ENCODE measurements at regions not wholly inside any gene's neighbourhood (a gene's known extent, or its start where the extent isn't known, plus 50 kb on each side); places are given as distances from the start of the nearest gene placed in this dataset.
"Not testable (repeated sequence)": the region's sequence is repeated elsewhere in the genome, so short reads cannot be mapped to it uniquely, and the experiment has no call there.

GRCh38 chr15:38810686-38811085, 246.1 kb upstream of the RASGRP1 start:
- no peak for DNase-seq (ENCODE audit: low read depth, low spot score)

- not testable (repeated sequence) for DNase-seq (ENCODE audit: low read depth, low spot score)
Observed at GRCh38 chr15:38814254-38814653, 249.6 kb upstream of the RASGRP1 start.

GRCh38 chr15:38814891-38815290, 250.3 kb upstream of the RASGRP1 start:
- no peak for DNase-seq (ENCODE audit: low read depth, low spot score)

- DNase-seq (ENCODE audit: low read depth, low spot score) = peak; percentile 42
Observed at GRCh38 chr15:38817427-38818156, 253.0 kb upstream of the RASGRP1 start.

GRCh38 chr15:38818157-38818790, 253.7 kb upstream of the RASGRP1 start:
- no peak for DNase-seq (ENCODE audit: low read depth, low spot score)

- DNase-seq (ENCODE audit: low read depth, low spot score) = no peak
Observed at GRCh38 chr15:38819387-38819950, 254.9 kb upstream of the RASGRP1 start.

- no peak for DNase-seq (ENCODE audit: low read depth, low spot score)
Observed at GRCh38 chr15:38823263-38823662, 258.6 kb upstream of the RASGRP1 start.

- DNase-seq (ENCODE audit: low read depth, low spot score) = no peak
Observed at GRCh38 chr15:38824719-38825118, 260.1 kb upstream of the RASGRP1 start.

GRCh38 chr15:38826880-38827279, 262.3 kb upstream of the RASGRP1 start:
- no peak for DNase-seq (ENCODE audit: low read depth, low spot score)

- DNase-seq (ENCODE audit: low read depth, low spot score) = no peak
Observed at GRCh38 chr15:38828031-38828532, 263.5 kb upstream of the RASGRP1 start.

- no peak for DNase-seq (ENCODE audit: low read depth, low spot score)
Observed at GRCh38 chr15:38829086-38829485, 264.5 kb upstream of the RASGRP1 start.

GRCh38 chr15:38842226-38842625, 277.6 kb upstream of the RASGRP1 start:
- no peak for DNase-seq (ENCODE audit: low read depth, low spot score)

- no peak for DNase-seq (ENCODE audit: low read depth, low spot score)
Observed at GRCh38 chr15:38843051-38843501, 278.5 kb upstream of the RASGRP1 start.

- DNase-seq (ENCODE audit: low read depth, low spot score) = no peak
Observed at GRCh38 chr15:38843736-38844590, 279.3 kb upstream of the RASGRP1 start.

- DNase-seq (ENCODE audit: low read depth, low spot score) = no peak
Observed at GRCh38 chr15:38844736-38845135, 280.1 kb upstream of the RASGRP1 start.

- no peak for DNase-seq (ENCODE audit: low read depth, low spot score)
Observed at GRCh38 chr15:38846346-38846745, 281.7 kb upstream of the RASGRP1 start.

- no peak for DNase-seq (ENCODE audit: low read depth, low spot score)
Observed at GRCh38 chr15:38847666-38848065, 283.1 kb upstream of the RASGRP1 start.

- no peak for DNase-seq (ENCODE audit: low read depth, low spot score)
Observed at GRCh38 chr15:38849046-38849445, 284.4 kb upstream of the RASGRP1 start.

GRCh38 chr15:38852188-38852587, 287.6 kb upstream of the RASGRP1 start:
- not testable (repeated sequence) for DNase-seq (ENCODE audit: low read depth, low spot score)

- peak; percentile 35 for DNase-seq (ENCODE audit: low read depth, low spot score)
Observed at GRCh38 chr15:38853608-38854007, 289.0 kb upstream of the RASGRP1 start.

- DNase-seq (ENCODE audit: low read depth, low spot score) = no peak
Observed at GRCh38 chr15:38854506-38854905, 289.9 kb upstream of the RASGRP1 start.

- DNase-seq (ENCODE audit: low read depth, low spot score) = no peak
Observed at GRCh38 chr15:38857814-38858213, 293.2 kb upstream of the RASGRP1 start.

Measured in iPS DF 19.7 (cell line).